Fibroblast of the aortic adventitia (primary cell): ENCODE measurements at regions not wholly inside any gene's neighbourhood (a gene's known extent, or its start where the extent isn't known, plus 50 kb on each side); places are given as distances from the start of the nearest gene placed in this dataset.

Source experiments
- DNase-seq: peaks from one replicate; pipeline ENCODE4 v3.0.0-alpha.2; 2010; ENCODE audit warnings: low read depth
- H3K4me3 ChIP-seq: 2 replicates; pipeline ENCODE4 v1.5.1; 2011; ENCODE audit warnings: low read depth, mild to moderate bottlenecking, control low read depth, low read length, moderate library complexity
- TF ChIP-seq, protein P1 (sequence below): IDR thresholded peaks from 2 replicates; pipeline ENCODE4 v1.5.1; 2011; ENCODE audit warnings: mild to moderate bottlenecking, low read length, control low read depth, inconsistent platforms; ENCODE audit not compliant: insufficient read depth

DNA sequence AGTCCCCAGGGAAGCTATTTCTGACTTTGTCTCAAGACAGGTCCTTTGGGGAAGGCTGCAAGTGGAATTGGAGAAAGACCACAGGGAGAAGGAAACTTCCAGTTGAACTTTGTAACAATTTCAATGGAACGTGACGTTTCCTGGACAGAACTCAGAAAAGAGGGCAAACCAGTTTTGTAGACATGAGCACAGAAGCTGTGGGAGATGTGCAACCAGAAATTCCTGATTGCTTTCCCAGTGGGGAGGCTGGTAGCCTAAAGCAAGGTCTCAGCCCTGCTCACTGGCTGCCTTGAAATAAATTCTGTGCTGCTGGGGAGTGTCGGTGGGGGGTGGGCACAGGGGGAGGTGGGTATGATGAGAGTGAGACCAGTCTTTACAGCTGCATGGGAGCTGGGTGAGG is 1206.7 kb upstream of the ADGRL2 start:
- TF ChIP-seq, protein P1, sequence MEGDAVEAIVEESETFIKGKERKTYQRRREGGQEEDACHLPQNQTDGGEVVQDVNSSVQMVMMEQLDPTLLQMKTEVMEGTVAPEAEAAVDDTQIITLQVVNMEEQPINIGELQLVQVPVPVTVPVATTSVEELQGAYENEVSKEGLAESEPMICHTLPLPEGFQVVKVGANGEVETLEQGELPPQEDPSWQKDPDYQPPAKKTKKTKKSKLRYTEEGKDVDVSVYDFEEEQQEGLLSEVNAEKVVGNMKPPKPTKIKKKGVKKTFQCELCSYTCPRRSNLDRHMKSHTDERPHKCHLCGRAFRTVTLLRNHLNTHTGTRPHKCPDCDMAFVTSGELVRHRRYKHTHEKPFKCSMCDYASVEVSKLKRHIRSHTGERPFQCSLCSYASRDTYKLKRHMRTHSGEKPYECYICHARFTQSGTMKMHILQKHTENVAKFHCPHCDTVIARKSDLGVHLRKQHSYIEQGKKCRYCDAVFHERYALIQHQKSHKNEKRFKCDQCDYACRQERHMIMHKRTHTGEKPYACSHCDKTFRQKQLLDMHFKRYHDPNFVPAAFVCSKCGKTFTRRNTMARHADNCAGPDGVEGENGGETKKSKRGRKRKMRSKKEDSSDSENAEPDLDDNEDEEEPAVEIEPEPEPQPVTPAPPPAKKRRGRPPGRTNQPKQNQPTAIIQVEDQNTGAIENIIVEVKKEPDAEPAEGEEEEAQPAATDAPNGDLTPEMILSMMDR, result no peak
- no peak overlapping the region for H3K4me3 ChIP-seq
- no peak for DNase-seq

DNA sequence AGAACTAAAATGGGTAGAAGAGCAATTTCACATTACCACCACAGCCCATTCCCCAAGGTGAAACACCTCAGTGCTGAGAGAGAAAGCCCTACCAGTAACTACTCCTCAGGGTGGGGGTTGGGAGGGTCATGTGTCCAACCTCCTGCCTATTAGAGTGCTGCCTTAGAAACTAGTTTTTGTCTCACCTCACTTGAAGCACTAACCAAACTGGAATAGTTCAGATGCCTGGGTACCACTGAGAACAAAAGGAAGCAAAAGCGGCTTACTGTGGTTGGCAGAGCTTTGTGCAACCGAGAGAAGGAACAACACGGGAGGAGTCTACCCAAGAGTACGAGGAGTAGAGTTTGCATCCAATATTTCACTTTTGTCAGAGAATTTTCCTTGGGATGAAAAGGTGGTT is 1207.5 kb upstream of the ADGRL2 start:
- H3K4me3 ChIP-seq, result no peak overlapping the region
- TF ChIP-seq, protein P1, result no peak
- DNase-seq, result no peak

DNA sequence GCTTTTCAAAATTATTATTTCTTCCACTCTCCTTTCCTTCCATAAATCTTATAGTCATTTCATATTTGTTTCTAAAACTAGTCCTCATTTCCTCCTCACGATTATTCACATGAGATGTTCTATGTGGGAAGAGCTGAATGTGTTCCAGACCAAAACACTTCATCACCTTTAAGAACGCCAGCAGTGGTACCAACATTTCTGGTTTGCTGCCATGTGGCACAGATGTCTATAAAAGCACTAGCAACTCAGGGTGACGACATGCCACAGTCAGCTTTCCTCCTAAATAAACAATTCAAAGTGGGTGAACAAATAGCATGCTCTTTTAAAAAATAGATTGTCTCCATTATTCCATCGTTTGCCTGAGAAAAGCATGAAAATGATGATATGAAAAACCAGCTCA is 1217.8 kb upstream of the ADGRL2 start:
- H3K4me3 ChIP-seq, result no peak overlapping the region
- TF ChIP-seq, protein P1, result no peak
- DNase-seq, result no peak

DNA sequence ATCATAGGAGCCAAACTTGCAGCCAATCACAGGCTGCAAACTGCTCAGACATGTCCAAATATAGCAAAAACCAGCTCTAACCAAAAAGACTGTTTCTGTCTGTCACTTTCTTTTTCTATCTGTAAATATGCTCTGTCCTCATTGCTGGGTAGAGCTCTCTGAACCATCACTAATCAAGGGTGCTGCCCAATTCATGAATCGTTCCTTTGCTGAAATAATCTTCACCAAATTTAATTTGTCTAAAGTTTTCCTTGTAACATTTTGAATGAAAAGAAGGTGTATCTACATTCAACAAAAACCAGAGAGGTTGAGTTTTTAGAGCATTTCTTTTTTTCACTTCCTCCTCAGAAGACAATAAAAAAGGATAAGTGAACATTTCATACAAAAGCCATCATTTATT is 1221.7 kb upstream of the ADGRL2 start:
- DNase-seq, result no peak
- TF ChIP-seq, protein P1, result no peak
- H3K4me3 ChIP-seq, result no peak overlapping the region

DNA sequence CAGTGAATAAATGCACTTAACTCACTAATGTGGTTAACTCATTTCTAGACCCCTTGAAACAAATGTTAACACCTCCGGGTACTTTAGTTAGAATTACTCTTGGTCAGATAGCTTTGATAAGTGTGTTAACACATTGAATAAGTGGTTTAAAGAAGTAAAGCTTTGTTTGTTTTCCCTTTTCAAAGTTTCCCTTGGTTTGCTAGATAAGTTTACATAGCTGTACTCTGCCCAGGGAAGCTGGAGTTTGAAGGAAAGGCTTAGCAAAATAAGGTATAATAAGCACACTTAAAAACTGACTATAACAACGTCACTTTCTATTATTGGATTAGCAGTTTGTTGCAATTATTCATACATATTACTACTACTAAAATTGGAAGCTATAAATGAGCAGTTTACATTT is 1233.9 kb upstream of the ADGRL2 start:
- TF ChIP-seq, protein P1, result no peak
- no peak for DNase-seq
- no peak overlapping the region for H3K4me3 ChIP-seq

DNA sequence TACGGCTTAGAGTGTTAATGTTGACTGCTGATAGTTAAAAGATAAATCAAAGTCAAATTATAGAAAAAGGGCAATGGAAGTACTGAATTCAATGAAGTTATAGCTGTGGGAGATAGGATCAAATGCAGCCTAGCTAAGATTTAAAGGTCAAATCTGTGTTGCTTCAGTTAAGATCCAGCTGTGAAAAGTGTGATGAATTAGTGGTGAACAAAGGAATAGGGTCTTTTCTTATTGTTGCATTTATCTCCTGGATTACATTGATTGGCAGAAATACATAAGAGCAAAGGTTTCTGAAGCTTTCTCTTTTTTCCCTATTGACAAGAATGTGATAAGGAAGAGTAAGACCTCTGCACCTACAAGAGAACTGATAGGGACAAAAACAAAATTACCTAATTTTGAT is 1234.6 kb upstream of the ADGRL2 start:
- TF ChIP-seq, protein P1, result no peak
- no peak for DNase-seq
- H3K4me3 ChIP-seq, result no peak overlapping the region

DNA sequence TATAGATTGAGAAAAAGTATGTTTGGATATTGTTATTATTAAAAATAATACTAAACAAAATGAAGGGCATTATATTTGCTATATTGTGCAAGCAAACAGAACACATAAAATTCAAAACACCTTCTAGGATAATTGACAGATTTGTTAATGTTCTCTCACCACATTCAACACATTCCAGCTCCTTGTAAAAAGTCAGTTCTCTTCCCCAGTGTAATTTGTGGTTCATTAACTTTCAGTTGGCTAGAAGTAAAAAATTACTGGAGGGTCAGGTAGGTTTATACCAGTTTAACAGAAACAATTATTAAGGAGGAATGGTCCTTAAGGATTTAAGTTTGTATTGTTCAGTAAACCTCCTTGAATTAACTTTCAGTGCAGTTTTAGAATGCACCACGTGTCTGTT is 1235.3 kb upstream of the ADGRL2 start:
- no peak for DNase-seq
- no peak overlapping the region for H3K4me3 ChIP-seq
- TF ChIP-seq, protein P1, result no peak
